A549 (cell line): ENCODE measurements at regions not wholly inside any gene's neighbourhood (a gene's known extent, or its start where the extent isn't known, plus 50 kb on each side); places are given as distances from the start of the nearest gene placed in this dataset.

ENCODE experiments used
- CEBPB ChIP-seq, 2 experiments: fragments of >200 bp in 1 of 2; sonication (Bioruptor Twin) in 1 of 2; formaldehyde crosslinking in 1 of 2; IDR thresholded peaks; 2 replicates each; pipeline ENCODE4 v1.6.1; 2012 to 2016
- CHD2 ChIP-seq: fragments of 150-350 bp; IDR thresholded peaks from 2 replicates; pipeline ENCODE4 v1.6.1; 2014; ENCODE audit warnings: low read length; ENCODE audit not compliant: partially characterized antibody
- CTCF ChIP-seq: fragments of >200 bp; sonication (Bioruptor Twin); formaldehyde crosslinking; IDR thresholded peaks from 3 replicates; pipeline ENCODE4 v1.5.1; 2016
- EP300 ChIP-seq, 2 experiments: fragments of >200 bp; sonication (Bioruptor Twin); formaldehyde crosslinking; IDR thresholded peaks; 2 replicates in 1 of 2; 3 replicates in 1 of 2; pipeline ENCODE4 v1.6.1; 2016 to 2017
- KDM1A ChIP-seq: fragments of 200-600 bp; sonication (generic); IDR thresholded peaks from 2 replicates; pipeline ENCODE4 v1.6.1; 2016; ENCODE audit warnings: low read depth, mild to moderate bottlenecking
- MAX ChIP-seq: IDR thresholded peaks from 2 replicates; pipeline ENCODE4 v1.6.1; 2012
- MAZ ChIP-seq: fragments of 150-350 bp; IDR thresholded peaks from 2 replicates; pipeline ENCODE4 v1.6.1; 2014; ENCODE audit warnings: antibody characterized with exemption, low read depth, low read length, borderline replicate concordance
- MYC ChIP-seq: IDR thresholded peaks from 2 replicates; pipeline ENCODE4 v1.6.1; 2012; ENCODE audit warnings: mild to moderate bottlenecking, inconsistent platforms, low read length, improper control_type of control experiment, borderline replicate concordance
- NPAS2 ChIP-seq: fragments of 250-450 bp; sonication (Bioruptor Pico); IDR thresholded peaks from 2 replicates; pipeline ENCODE4 v1.8.0; 2022; ENCODE audit warnings: mild to moderate bottlenecking, moderate library complexity, borderline replicate concordance
- PBX3 ChIP-seq: IDR thresholded peaks from 2 replicates; pipeline ENCODE4 v1.6.1; 2012
- POLR2A ChIP-seq: IDR thresholded peaks from 2 replicates; pipeline ENCODE4 v1.6.1; 2012; ENCODE audit warnings: mild to moderate bottlenecking, low read length
- RCOR1 ChIP-seq: fragments of 150-350 bp; IDR thresholded peaks from 2 replicates; pipeline ENCODE4 v1.6.1; 2014; ENCODE audit warnings: antibody characterized with exemption, low read length, low read depth
- TP53 ChIP-seq: fragments of 250-450 bp; sonication (Bioruptor Pico); IDR thresholded peaks from 2 replicates; pipeline ENCODE4 v1.5.0; 2021; ENCODE audit warnings: mild to moderate bottlenecking, moderate library complexity

- TF ChIP-seq POLR2A (no peak), RCOR1 (no peak), KDM1A (no peak), MYC (no peak), CTCF (no peak), MAX (no peak), TP53 (no peak), EP300 (IDR thresholded peaks at IDR 0.05) (no peak), CEBPB (IDR thresholded peaks at IDR 0.05) (no peak), NPAS2 (CRISPR knock-in tag) (no peak), MAZ (no peak), CHD2 (no peak), PBX3 (no peak)
Measured at GRCh38 chr14:98101323-98101722, 1170.7 kb downstream of the BCL11B start.
